Activated CD8-positive, alpha-beta memory T cell treated with anti-CD3 and anti-CD28 coated beads, Interleukin-2, amount 50 U/mL, for 1 hour (primary cell): ENCODE measurements at regions not wholly inside any gene's neighbourhood (a gene's known extent, or its start where the extent isn't known, plus 50 kb on each side); places are given as distances from the start of the nearest gene placed in this dataset.

Source experiments
- DNase-seq: peaks from one replicate; pipeline ENCODE4 v3.0.0-alpha.2; 2020; ENCODE audit errors: extremely low read depth

DNA sequence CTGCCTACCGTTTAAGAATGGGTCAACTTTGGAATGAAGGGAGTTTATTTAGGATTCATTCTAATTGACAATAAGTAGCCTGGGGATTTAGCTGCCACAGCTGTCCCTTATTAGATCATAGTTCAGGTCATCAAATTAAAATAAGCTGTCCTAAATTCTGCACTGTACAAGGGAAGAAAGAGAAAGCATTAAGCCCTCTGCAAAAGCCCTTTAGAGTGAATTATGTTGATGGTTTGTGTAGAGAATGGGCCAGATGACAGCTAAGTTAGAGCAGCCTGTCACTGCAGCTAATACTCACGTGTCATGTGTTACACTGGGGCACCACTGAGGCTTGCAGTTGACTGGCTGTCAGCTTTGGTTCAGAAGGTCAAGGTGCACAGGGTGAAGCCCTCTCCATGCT, 737.1 kb upstream of the SLC10A2 start:
- DNase-seq: no peak

- DNase-seq: no peak
Measured at GRCh38 chr13:103799028-103799427, 732.8 kb upstream of the SLC10A2 start.

DNA sequence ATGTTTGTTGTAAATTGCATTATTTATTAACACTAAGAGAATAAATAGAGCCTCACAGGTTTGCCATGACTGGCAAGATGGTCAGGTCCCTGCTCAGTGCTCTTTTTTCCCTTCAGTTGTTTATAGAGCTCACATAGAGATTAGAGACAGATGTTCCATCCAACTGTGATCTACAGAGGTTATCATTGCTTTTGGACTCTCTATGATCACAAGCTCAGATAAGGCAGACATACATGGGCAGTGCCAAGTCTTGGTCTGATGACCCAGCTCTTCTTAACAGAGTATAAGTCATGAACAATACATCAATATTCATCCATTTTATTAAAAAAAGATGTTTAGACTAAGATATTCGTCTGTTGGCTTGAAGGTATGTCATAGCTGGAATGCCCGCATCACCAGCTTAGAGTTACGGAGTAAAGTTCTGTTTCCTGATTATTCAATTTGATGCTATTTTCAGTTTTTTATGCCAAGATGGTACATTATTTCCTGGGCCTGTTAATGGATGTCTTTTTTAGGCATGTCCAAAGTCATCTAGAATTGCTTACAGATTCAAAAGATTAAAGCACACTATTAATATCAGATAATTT, 729.8 kb upstream of the SLC10A2 start:
- DNase-seq: no peak

DNA sequence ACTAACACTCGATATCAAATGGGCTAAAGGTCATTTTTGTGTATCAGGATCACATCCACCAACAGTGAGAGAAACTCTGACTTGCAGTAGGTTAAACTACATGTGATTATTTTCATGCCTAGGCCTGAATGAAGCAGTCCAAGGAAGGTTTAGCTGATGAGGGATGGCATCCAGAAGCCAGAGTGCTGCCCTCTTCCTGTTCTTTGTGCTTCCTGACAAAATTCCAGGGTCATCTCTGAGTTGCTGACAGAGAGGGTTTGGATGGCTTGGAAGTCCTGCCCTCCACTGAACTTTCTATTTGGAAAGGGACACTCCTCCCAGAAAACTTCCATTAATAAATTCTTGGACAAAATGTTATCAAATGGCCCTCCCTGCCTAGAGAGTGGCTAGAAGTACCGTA, 728.3 kb upstream of the SLC10A2 start:
- no peak for DNase-seq

GRCh38 chr13:103788061-103788652, 721.9 kb upstream of the SLC10A2 start:
- no peak for DNase-seq

GRCh38 chr13:103772576-103772975, 706.4 kb upstream of the SLC10A2 start:
- DNase-seq: no peak

DNA sequence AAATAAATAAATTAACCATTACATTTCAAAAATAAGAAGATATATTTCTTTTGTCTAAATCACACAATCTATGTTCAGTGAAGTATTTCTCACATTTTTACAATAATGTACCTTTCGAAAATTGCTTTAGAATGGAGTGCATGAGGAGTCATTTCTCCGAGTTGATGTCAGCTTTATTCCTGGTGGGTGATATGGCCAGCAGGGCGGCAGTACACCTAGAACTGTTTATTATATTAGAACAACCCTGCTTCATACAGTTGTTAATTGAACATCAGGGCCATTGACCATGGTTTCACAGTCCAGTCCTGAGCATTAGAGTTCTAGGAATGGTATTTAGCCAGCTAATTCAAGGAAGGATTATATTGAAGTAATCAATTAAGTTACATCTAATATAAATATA, 696.3 kb upstream of the SLC10A2 start:
- DNase-seq: no peak

DNA sequence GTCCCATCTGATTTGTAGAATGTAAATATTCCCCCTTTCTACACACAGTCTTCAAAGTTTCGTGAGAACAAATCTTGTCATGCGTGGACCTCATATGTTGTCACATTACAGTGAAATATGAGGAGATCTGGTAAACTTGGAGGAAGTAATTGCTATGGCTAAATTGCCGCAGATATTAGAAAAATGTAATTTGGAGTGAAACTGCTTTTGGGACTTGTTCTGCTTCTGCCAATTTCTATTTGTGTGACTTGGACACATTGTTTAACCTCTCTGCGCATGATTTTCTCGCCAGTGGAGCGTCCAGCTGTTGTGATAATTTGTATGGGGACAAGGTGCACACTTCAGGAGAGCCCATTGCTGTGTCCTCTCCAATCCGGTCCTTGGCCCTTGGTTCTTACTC, 693.1 kb upstream of the SLC10A2 start:
- no peak for DNase-seq

DNA sequence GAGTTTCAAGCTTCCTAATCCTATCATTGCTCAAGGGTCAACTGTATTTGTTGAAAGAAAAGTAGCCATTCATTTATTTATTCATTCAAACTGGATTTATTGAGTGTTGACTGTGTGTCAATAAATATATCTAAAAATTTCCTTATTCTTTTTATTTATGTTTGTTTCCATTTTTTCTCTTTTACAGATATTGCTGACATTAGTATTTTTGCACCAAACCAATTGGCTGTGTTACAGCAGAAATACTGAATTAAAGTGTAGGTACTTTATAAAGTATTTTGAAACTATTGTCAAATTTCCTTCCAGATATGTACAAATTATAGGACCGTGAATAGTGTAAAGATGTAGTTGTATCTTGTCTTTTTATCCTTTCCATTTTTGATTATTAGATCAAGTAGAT, 692.0 kb upstream of the SLC10A2 start:
- no peak for DNase-seq

- DNase-seq: no peak
Measured at GRCh38 chr13:103757361-103757760, 691.1 kb upstream of the SLC10A2 start.

GRCh38 chr13:103754783-103755182, 688.6 kb upstream of the SLC10A2 start:
- no peak for DNase-seq

GRCh38 chr13:103734837-103735236, 668.6 kb upstream of the SLC10A2 start:
- no peak for DNase-seq

GRCh38 chr13:103731959-103732358, 665.7 kb upstream of the SLC10A2 start:
- DNase-seq: no peak

DNA sequence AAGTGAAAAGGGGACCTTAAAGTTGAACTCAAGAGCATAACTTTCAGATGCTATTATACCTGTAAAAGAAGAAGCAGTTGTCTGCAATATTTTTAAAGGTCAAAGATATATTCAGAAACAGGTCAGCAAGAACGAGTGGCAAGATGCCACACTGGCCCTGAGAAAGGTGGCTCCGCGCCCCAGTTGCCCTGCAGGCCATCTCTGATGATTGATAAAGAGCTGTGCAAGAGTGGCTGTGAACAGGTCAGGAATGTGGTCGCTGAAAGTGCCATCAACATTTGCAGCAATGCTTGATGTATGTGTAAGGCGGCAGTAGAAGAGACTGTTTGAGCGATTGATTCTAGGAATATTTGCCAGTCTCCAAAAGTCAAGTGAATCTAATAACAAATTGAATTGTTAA, 664.2 kb upstream of the SLC10A2 start:
- DNase-seq: no peak

GRCh38 chr13:103726808-103727207, 660.6 kb upstream of the SLC10A2 start:
- DNase-seq: no peak

DNA sequence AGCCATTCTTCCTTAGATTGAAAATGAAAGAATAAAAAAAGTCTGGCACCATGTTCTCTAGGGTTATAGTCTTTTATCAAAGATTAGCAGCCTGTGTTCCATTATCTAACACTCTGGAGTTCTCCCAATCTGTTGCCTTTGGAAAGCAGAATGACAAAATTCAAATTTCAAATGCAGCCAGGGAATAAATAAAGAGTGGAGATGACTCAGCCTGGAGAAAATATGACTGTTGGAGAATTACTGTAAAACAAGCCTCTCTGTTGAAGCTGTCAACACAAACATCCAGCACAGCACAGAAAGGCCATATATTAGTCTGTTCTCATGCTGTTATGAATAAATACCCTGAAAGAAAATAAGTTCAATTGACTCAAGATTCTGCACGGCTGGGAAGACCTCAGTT, 650.5 kb upstream of the SLC10A2 start:
- DNase-seq: no peak

- no peak for DNase-seq
Measured at GRCh38 chr13:103715335-103715734, 649.1 kb upstream of the SLC10A2 start.

- DNase-seq: no peak
Measured at GRCh38 chr13:103703246-103703645, 637.0 kb upstream of the SLC10A2 start.

GRCh38 chr13:103698000-103698399, 631.8 kb upstream of the SLC10A2 start:
- DNase-seq: no peak

DNA sequence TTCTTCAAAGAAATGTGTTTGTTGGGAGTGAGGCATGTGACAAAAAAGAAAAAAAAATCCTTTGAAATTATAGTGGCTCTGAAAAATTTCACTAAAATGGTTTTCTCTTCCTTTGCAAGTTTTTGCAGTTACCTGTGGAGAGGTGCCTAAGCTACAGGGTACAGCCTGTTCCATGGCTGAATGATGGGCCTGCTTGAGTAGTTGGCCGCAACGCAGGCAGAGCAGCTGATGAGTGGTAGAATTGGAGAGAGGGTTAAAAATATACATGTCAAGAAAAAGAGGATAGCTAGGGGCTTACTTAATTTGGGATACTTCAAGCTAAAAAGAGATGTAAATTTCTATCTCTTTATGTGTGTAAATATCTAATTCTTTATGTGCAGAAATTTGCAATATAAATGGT, 629.1 kb upstream of the SLC10A2 start:
- DNase-seq: no peak

GRCh38 chr13:103694471-103694870, 628.3 kb upstream of the SLC10A2 start:
- DNase-seq: no peak

DNA sequence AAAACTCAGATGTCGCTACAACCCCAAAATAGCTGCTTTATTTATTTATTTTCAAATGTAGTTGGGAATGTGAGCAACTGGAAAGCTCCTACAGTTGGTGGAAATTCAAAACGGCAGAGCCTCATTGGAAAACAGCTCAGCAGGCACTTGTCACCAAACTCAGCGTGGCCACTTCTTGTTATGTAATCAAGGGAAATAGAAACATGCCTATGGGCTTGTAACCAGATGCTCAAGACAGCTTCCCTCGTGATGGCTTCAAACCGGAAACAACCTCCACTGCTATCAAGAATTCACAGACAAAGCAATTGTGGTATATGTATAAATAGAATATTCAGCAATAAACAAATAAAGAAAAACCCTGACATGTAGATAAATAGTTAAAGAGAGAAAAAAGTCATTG, 627.8 kb upstream of the SLC10A2 start:
- no peak for DNase-seq

- no peak for DNase-seq
Measured at GRCh38 chr13:103692442-103692841, 626.2 kb upstream of the SLC10A2 start.

DNA sequence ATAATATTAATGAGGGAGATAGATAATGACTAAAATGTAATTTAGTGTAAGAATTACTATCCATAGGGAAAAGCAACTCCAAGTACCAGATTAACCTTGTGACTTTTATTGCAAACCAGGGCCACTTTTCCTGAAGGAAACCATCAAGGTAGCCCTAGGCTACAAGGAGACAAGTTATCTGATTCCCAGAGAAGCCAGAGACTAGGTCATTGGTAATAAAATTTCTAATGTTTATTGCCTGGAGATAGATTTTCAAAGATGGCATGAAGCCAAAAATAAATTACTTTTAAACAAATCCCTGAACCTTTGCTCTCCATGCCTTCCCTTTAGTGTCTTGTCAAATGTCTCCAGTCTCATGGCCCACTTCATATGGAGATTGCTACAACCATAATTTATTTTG, 610.1 kb upstream of the SLC10A2 start:
- no peak for DNase-seq
